ENCODE measurements at regions not wholly inside any gene's neighbourhood (a gene's known extent, or its start where the extent isn't known, plus 50 kb on each side); places are given as distances from the start of the nearest gene placed in this dataset.

DNA sequence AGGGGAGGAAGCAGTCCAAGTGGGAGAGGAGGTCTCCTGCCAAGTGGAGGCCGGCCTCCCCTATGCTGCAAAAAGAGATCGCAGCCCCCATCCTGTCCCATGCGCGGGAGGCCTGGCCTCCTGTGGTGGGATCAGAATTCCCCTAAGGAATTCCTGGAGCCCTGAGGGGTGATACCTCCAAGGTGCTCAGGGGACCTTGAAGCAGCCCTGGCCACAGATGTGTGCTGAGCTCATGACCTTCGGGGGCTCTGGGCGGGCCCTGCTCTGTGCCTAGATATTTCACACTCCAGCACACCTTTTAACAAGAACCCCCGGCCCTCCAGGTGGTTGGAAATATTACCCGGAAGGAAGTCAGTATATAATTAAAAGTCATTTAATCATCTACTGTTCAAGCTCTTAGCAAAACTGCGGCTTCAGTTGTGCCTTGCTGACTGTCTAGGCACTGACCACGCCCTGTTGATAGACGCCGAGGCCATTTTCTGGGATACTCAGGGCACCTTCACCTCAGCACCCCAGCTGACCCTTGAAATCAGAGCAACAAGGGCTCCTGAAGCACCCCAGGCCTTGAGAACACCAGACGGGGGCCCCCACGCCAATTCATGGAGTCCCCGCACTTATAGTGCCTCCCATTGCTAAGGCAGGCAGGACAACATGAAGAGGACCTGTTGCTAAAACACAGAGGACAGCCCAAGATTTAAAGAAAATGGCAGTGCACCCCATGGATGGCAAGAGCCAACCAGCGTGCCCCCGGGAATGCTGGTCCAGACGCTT lies 119.1 kb downstream of the NDUFA10 start:
- H3K4me3 ChIP-seq (ENCODE audit: low read length): no peak overlapping the region
- TF ChIP-seq CTCF (IDR thresholded peaks at IDR 0.05; ENCODE audit: insufficient read depth, low read depth, low read length, missing control alignments): no peak
- DNase-seq (ENCODE audit: low read depth): no peak

DNA sequence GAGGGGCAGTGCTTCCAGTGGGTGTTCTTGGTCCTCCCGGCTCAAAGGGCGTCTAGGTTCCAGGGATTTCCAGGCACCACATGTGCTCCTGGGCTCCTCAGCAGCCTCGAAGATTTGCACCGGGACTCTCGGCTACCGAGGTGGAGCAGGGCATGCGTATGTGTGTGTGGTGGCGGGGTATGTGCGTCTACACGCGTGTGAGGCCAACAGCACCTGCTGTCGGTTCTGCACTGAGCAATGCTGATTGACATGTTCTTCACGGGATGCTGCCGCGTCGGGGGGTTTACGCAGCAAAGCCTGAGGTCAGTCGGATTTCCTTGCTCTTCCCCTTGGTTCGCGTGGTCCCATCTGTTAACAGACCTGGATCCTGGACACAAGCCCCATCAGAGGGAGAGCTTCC lies 119.8 kb downstream of the NDUFA10 start:
- DNase-seq (ENCODE audit: low read depth): no peak
- TF ChIP-seq CTCF (IDR thresholded peaks at IDR 0.05; ENCODE audit: insufficient read depth, low read depth, low read length, missing control alignments): no peak

GRCh38 chr2:239904496-239904895 lies 120.6 kb downstream of the NDUFA10 start:
- H3K4me3 ChIP-seq (ENCODE audit: low read length): no peak overlapping the region
- no peak for DNase-seq (ENCODE audit: low read depth)
- TF ChIP-seq CTCF (IDR thresholded peaks at IDR 0.05; ENCODE audit: insufficient read depth, low read depth, low read length, missing control alignments): no peak

More for the DNA sequence above, 119.8 kb downstream of the NDUFA10 start:
- H3K4me3 ChIP-seq (ENCODE audit: low read length): no peak overlapping the region

DNA sequence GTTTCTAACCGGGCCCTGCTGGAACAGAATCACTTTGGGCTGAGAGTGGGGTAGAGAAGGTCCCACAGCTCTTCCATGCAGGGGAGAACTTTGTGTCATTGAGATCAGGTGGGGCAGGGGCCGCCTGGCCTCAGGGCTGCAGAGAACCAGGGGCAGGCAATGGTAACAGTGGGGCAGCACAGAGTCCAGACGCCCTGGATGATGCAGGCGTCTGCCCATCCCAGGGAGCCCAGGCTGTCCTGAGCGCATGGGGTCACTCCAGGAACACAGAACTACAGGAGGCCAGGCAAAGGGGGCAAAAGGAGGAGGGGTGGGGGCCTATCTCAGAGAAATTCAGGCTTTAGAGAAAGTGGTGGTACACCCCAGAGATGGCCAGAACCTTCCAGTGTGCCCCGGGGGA lies 121.3 kb downstream of the NDUFA10 start:
- H3K4me3 ChIP-seq (ENCODE audit: low read length): no peak overlapping the region
- no peak for DNase-seq (ENCODE audit: low read depth)
- no peak for TF ChIP-seq CTCF (IDR thresholded peaks at IDR 0.05; ENCODE audit: insufficient read depth, low read depth, low read length, missing control alignments)

DNA sequence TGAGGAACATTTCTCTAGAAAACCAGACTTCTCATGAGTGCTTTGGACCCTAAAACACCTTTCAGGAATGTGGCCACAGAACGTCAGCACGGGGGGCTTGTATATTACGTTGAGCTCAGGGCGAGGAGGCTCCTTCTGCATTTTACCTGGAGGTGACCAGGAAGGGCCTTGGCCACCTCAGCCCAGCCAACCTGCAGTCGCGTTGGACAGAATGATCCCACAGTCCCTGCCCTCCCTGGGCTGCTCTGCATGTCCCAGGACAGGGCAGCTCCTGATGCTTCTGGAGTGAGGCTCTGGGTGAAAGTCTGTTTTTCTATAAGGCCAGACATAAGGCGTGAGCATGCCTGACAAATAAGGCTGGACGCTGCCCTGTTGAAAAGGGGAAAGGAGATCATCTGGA lies 121.9 kb downstream of the NDUFA10 start:
- no peak overlapping the region for H3K4me3 ChIP-seq (ENCODE audit: low read length)
- DNase-seq (ENCODE audit: low read depth): no peak
- TF ChIP-seq CTCF (IDR thresholded peaks at IDR 0.05; ENCODE audit: insufficient read depth, low read depth, low read length, missing control alignments): no peak

DNA sequence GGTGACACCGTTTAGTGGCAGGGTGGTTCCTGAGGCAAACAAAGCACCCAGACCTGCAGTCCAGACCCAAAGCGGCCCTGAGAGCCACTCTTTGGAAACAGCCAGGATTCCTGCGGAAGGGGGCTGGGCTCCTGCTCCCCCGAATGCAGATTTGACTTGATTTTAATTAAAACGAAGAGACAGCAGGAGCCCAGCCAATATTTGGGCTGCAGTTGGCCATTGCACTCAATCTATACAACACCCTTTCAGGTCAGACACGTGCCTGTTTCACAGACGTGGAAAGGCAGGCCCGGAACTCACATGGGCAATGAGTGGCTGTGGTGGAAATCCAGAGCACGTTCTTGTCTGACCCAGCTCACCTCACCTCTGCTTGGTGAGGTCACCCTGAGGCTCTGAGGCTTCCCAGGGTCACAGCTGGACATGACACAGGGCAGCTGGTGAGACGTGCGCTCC lies 122.4 kb downstream of the NDUFA10 start:
- no peak for TF ChIP-seq CTCF (IDR thresholded peaks at IDR 0.05; ENCODE audit: insufficient read depth, low read depth, low read length, missing control alignments)
- H3K4me3 ChIP-seq (ENCODE audit: low read length): no peak overlapping the region
- DNase-seq (ENCODE audit: low read depth): no peak
